Gastroesophageal sphincter (tissue), 3 donors: ENCODE measurements at regions not wholly inside any gene's neighbourhood (a gene's known extent, or its start where the extent isn't known, plus 50 kb on each side); places are given as distances from the start of the nearest gene placed in this dataset.

Experiments
- EP300 ChIP-seq: sonication (generic); formaldehyde crosslinking; IDR thresholded peaks from one replicate; pipeline ENCODE4 v1.6.1; 2017; ENCODE audit warnings: antibody characterized with exemption, mild to moderate bottlenecking
- POLR2AphosphoS5 ChIP-seq: sonication (generic); formaldehyde crosslinking; IDR thresholded peaks from one replicate; pipeline ENCODE4 v1.6.1; 2017; ENCODE audit warnings: antibody characterized with exemption
- TF ChIP-seq, protein P1 (sequence below), 4 experiments: fragments of 200-600 bp in 2 of 4; fragments of 450-650 bp in 2 of 4; sonication (generic) in 1 of 4; IDR thresholded peaks; one replicate each; pipeline ENCODE4 v1.5.1; 2017 to 2019; ENCODE audit warnings: antibody characterized with exemption in 4 of 4, mild to moderate bottlenecking in 2 of 4, moderate library complexity in 2 of 4

- no peak for TF ChIP-seq POLR2AphosphoS5
- TF ChIP-seq, protein P1, sequence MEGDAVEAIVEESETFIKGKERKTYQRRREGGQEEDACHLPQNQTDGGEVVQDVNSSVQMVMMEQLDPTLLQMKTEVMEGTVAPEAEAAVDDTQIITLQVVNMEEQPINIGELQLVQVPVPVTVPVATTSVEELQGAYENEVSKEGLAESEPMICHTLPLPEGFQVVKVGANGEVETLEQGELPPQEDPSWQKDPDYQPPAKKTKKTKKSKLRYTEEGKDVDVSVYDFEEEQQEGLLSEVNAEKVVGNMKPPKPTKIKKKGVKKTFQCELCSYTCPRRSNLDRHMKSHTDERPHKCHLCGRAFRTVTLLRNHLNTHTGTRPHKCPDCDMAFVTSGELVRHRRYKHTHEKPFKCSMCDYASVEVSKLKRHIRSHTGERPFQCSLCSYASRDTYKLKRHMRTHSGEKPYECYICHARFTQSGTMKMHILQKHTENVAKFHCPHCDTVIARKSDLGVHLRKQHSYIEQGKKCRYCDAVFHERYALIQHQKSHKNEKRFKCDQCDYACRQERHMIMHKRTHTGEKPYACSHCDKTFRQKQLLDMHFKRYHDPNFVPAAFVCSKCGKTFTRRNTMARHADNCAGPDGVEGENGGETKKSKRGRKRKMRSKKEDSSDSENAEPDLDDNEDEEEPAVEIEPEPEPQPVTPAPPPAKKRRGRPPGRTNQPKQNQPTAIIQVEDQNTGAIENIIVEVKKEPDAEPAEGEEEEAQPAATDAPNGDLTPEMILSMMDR (IDR thresholded peaks at IDR 0.05) = no peak
- no peak for TF ChIP-seq EP300
Measured at GRCh38 chr11:16554361-16554760, 184.1 kb upstream of the C11orf58 start.
